IMR-90 (cell line): ENCODE measurements at regions not wholly inside any gene's neighbourhood (a gene's known extent, or its start where the extent isn't known, plus 50 kb on each side); places are given as distances from the start of the nearest gene placed in this dataset.
A peak's percentile ranks its signal among the peaks of the same experiment; 100 is the strongest.

Experiments used
- BHLHE40 ChIP-seq: fragments of 150-350 bp; IDR thresholded peaks from 2 replicates; pipeline ENCODE4 v1.6.1; 2016; ENCODE audit warnings: mild to moderate bottlenecking, low read depth, low read length
- CEBPB ChIP-seq: IDR thresholded peaks from 2 replicates; pipeline ENCODE4 v1.6.1; 2012; ENCODE audit warnings: low read depth, low read length, improper control_type of control experiment
- CHD1 ChIP-seq: IDR thresholded peaks from 2 replicates; pipeline ENCODE4 v1.6.1; 2012; ENCODE audit warnings: low read depth, low read length, improper control_type of control experiment
- FOS ChIP-seq: fragments of 150-350 bp; IDR thresholded peaks from 2 replicates; pipeline ENCODE4 v1.6.1; 2016; ENCODE audit warnings: low read depth, low read length
- MAFK ChIP-seq: IDR thresholded peaks from 2 replicates; pipeline ENCODE4 v1.6.1; 2012; ENCODE audit warnings: low read depth, low read length, improper control_type of control experiment
- MAZ ChIP-seq: IDR thresholded peaks from 2 replicates; pipeline ENCODE4 v1.6.1; 2012; ENCODE audit warnings: low read depth, mild to moderate bottlenecking, low read length, improper control_type of control experiment, moderate library complexity, borderline replicate concordance
- POLR2A ChIP-seq: IDR thresholded peaks from 2 replicates; pipeline ENCODE4 v1.6.1; 2012; ENCODE audit warnings: mild to moderate bottlenecking, low read depth, low read length
- RAD21 ChIP-seq: IDR thresholded peaks from 2 replicates; pipeline ENCODE4 v1.6.1; 2012; ENCODE audit warnings: low read length, improper control_type of control experiment
- RFX5 ChIP-seq: IDR thresholded peaks from 2 replicates; pipeline ENCODE4 v1.8.0; 2012; ENCODE audit warnings: low read depth, mild to moderate bottlenecking, low read length, moderate library complexity
- SMC3 ChIP-seq: fragments of 150-350 bp; IDR thresholded peaks from 2 replicates; pipeline ENCODE4 v1.6.1; 2016; ENCODE audit warnings: low read depth, mild to moderate bottlenecking, antibody characterized with exemption, low read length, moderate library complexity
- TF ChIP-seq, protein P1 (sequence below): conservative IDR thresholded peaks from 2 replicates; pipeline ENCODE4 v1.5.1; 2012; ENCODE audit warnings: mild to moderate bottlenecking, low read depth, low read length, improper control_type of control experiment

DNA sequence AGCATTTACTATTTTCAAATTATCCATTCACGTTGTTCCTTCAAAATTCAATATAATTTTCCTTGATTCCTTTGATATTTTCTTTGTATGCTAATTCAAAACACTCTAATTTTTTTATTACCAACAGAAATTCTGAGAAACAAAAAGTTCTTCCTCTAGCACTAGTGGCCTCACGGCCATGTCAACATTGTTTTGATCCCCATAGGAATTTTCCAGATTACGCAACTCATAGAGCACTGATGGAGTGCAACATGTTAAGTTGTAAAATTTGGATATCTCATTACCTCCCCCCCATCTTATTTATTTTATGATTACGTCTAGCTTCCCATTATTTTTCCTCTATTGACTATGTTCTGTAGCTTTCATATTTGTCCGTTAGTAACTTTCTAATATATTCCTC lies 745.3 kb downstream of the TUSC7 start:
- TF ChIP-seq FOS (no peak), SMC3 (no peak), CEBPB (peak; percentile 87), RAD21 (no peak), MAFK (no peak), POLR2A (no peak), CHD1 (no peak), BHLHE40 (no peak), RFX5 (no peak), MAZ (no peak)
- TF ChIP-seq, protein P1, sequence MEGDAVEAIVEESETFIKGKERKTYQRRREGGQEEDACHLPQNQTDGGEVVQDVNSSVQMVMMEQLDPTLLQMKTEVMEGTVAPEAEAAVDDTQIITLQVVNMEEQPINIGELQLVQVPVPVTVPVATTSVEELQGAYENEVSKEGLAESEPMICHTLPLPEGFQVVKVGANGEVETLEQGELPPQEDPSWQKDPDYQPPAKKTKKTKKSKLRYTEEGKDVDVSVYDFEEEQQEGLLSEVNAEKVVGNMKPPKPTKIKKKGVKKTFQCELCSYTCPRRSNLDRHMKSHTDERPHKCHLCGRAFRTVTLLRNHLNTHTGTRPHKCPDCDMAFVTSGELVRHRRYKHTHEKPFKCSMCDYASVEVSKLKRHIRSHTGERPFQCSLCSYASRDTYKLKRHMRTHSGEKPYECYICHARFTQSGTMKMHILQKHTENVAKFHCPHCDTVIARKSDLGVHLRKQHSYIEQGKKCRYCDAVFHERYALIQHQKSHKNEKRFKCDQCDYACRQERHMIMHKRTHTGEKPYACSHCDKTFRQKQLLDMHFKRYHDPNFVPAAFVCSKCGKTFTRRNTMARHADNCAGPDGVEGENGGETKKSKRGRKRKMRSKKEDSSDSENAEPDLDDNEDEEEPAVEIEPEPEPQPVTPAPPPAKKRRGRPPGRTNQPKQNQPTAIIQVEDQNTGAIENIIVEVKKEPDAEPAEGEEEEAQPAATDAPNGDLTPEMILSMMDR: no peak
